RWPE2 (cell line): ENCODE measurements at regions not wholly inside any gene's neighbourhood (a gene's known extent, or its start where the extent isn't known, plus 50 kb on each side); places are given as distances from the start of the nearest gene placed in this dataset.

Experiments
- ATAC-seq: fragments of 200-7000 bp; cut with Tn5 transposase; 3 replicates; pipeline ENCODE4 v1.9.1; 2021; ENCODE audit warnings: low read depth
- DNase-seq: peaks from one replicate; pipeline ENCODE4 v3.0.0-alpha.2; 2020; ENCODE audit warnings: low spot score
- H3K27ac ChIP-seq: fragments of 450-650 bp; 2 replicates; pipeline ENCODE4 v1.5.1; 2017; ENCODE audit warnings: mild to moderate bottlenecking; ENCODE audit not compliant: poor library complexity, severe bottlenecking
- H3K27me3 ChIP-seq: fragments of 250-450 bp; sonication (Bioruptor Pico); 2 replicates; pipeline ENCODE4 v1.5.1; 2021; ENCODE audit warnings: mild to moderate bottlenecking, moderate library complexity; ENCODE audit not compliant: insufficient read depth, poor library complexity, severe bottlenecking
- H3K36me3 ChIP-seq: fragments of 250-450 bp; sonication (Bioruptor Pico); 2 replicates; pipeline ENCODE4 v1.5.1; 2020; ENCODE audit warnings: low read depth, mild to moderate bottlenecking, moderate library complexity
- H3K4me1 ChIP-seq: fragments of 250-450 bp; sonication (Bioruptor Pico); 2 replicates; pipeline ENCODE4 v1.5.1; 2021; ENCODE audit warnings: mild to moderate bottlenecking, moderate library complexity; ENCODE audit not compliant: insufficient read depth, poor library complexity, severe bottlenecking
- H3K4me3 ChIP-seq: fragments of 250-450 bp; sonication (Bioruptor Pico); 2 replicates; pipeline ENCODE4 v1.5.1; 2021; ENCODE audit warnings: mild to moderate bottlenecking, moderate library complexity; ENCODE audit not compliant: severe bottlenecking
- H3K9me3 ChIP-seq: fragments of 250-450 bp; sonication (Bioruptor Pico); 2 replicates; pipeline ENCODE4 v1.5.1; 2021; ENCODE audit warnings: mild to moderate bottlenecking, moderate library complexity; ENCODE audit not compliant: severe bottlenecking
- TF ChIP-seq, protein P1 (sequence below): fragments of 450-650 bp; IDR thresholded peaks from one replicate; pipeline ENCODE4 v1.5.1; 2017; ENCODE audit warnings: mild to moderate bottlenecking, moderate library complexity; ENCODE audit not compliant: poor library complexity, severe bottlenecking

- H3K36me3 ChIP-seq, result no peaks in the 10 kb centered on the region
- ATAC-seq (no peak), DNase-seq (no peak)
- no peaks in the 10 kb centered on the region for H3K4me1 ChIP-seq
- no peaks in the 10 kb centered on the region for H3K9me3 ChIP-seq
- no peak overlapping the region for H3K27ac ChIP-seq
- TF ChIP-seq, protein P1, sequence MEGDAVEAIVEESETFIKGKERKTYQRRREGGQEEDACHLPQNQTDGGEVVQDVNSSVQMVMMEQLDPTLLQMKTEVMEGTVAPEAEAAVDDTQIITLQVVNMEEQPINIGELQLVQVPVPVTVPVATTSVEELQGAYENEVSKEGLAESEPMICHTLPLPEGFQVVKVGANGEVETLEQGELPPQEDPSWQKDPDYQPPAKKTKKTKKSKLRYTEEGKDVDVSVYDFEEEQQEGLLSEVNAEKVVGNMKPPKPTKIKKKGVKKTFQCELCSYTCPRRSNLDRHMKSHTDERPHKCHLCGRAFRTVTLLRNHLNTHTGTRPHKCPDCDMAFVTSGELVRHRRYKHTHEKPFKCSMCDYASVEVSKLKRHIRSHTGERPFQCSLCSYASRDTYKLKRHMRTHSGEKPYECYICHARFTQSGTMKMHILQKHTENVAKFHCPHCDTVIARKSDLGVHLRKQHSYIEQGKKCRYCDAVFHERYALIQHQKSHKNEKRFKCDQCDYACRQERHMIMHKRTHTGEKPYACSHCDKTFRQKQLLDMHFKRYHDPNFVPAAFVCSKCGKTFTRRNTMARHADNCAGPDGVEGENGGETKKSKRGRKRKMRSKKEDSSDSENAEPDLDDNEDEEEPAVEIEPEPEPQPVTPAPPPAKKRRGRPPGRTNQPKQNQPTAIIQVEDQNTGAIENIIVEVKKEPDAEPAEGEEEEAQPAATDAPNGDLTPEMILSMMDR, result no peak
- H3K27me3 ChIP-seq, result peaks cover 12% of the 10 kb centered on the region
- H3K4me3 ChIP-seq, result no peak overlapping the region
These were observed 196.3 kb downstream of the FBXO4 start for GRCh38 chr5:42121401-42121800.

DNA sequence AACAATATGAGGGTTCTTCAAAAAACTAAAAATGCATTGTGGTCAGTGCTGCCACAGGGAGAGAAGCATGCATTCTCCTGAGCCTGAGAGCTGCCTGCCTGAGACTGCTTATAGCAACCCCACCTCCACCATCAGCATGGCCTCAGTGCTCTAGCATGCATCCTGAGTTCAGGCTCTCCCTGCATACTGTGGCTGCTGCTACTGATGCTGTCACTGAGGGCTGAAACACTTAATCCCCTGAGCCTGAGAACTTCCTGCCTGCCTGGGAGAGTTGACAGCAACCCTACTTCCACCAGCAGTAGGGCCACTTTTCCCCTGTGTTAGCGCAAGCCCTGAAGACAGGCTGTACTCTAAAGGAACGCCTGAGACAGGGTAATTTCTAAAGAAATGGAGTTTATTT, 206.0 kb downstream of the FBXO4 start:
- H3K27me3 ChIP-seq, result peaks cover 26% of the 10 kb centered on the region
- TF ChIP-seq, protein P1, result no peak
- no peak overlapping the region for H3K27ac ChIP-seq
- ATAC-seq (no peak), DNase-seq (no peak)
- H3K4me3 ChIP-seq, result no peak overlapping the region
- no peaks in the 10 kb centered on the region for H3K9me3 ChIP-seq
- H3K36me3 ChIP-seq, result no peaks in the 10 kb centered on the region
- H3K4me1 ChIP-seq, result no peaks in the 10 kb centered on the region

DNA sequence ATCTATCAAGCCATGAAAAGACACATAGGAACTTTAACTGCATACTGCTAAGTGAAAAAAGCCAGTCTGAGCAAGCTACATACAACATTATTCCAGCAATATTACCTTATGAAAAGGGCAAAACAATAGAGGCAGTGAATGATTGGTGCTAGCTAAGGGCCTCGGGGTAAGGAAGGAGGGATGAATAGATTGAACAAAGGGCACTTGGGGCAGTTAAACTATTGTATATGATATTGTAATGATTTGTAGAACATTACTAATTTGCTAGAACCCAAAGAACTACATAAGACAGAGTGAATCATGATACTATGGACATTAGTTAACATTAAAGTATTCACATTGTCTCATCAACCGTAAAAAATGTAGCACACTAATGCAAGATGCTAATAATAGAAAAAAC, 218.3 kb downstream of the FBXO4 start:
- Histone ChIP-seq H3K27ac (no peak overlapping the region), H3K27me3 (no peaks in the 10 kb centered on the region), H3K9me3 (no peaks in the 10 kb centered on the region), H3K36me3 (no peaks in the 10 kb centered on the region), H3K4me1 (no peaks in the 10 kb centered on the region), H3K4me3 (no peak overlapping the region)
- TF ChIP-seq, protein P1, result no peak
- ATAC-seq, result 0 out of 3 replicates have a peak, but pooled peaks have one; percentile 10
- no peak for DNase-seq

DNA sequence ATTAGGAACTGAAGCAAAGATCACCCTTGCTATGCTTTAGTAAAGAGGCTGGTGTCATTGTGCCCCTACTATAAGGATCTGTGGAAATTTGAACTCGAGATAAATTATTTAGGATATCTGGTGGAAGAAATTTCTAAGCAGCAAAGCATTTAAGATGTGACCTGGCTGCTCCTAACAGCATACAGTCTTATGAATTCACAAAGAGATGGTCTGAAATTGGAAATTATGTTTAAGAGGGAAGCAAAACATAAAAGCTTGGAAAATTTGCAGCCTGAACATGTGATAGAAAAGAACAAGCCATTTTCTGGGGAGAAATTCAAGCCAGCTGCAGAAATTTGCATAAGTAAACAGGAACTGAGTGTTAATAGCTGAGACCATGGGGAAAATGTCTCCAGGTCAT, 223.7 kb downstream of the FBXO4 start:
- TF ChIP-seq, protein P1, result no peak
- Histone ChIP-seq H3K4me1 (no peaks in the 10 kb centered on the region), H3K36me3 (no peaks in the 10 kb centered on the region), H3K27ac (no peak overlapping the region), H3K4me3 (no peak overlapping the region), H3K27me3 (no peaks in the 10 kb centered on the region), H3K9me3 (peaks cover 7% of the 10 kb centered on the region)
- DNase-seq, result no peak
- ATAC-seq, result no peak

- Histone ChIP-seq H3K4me3 (no peak overlapping the region), H3K36me3 (no peaks in the 10 kb centered on the region), H3K27ac (no peak overlapping the region), H3K27me3 (peaks cover 3% of the 10 kb centered on the region), H3K9me3 (no peaks in the 10 kb centered on the region), H3K4me1 (no peaks in the 10 kb centered on the region)
- DNase-seq (no peak), ATAC-seq (no peak)
- TF ChIP-seq, protein P1, result no peak
These were observed 232.1 kb downstream of the FBXO4 start for GRCh38 chr5:42157215-42157614.
